Liver (tissue), 8 donors: ENCODE measurements at regions not wholly inside any gene's neighbourhood (a gene's known extent, or its start where the extent isn't known, plus 50 kb on each side); places are given as distances from the start of the nearest gene placed in this dataset.

Experiments used
- DNase-seq: peaks from one replicate; pipeline ENCODE4 v3.0.0-alpha.2; 2017; ENCODE audit warnings: low spot score
- H3K27ac ChIP-seq, 2 donors: one replicate each; pipeline ENCODE4 v1.7.0; 2013; ENCODE audit warnings: inconsistent platforms in 2 of 2, low read length in 2 of 2, control low read depth in 1 of 2, low read depth in 1 of 2, mild to moderate bottlenecking in 1 of 2
- H3K27me3 ChIP-seq, 4 donors: one replicate each; pipeline versions ENCODE4 v1.6.1 to v1.7.0; 2013; ENCODE audit warnings: low read length in 3 of 4, inconsistent platforms in 1 of 4, mild to moderate bottlenecking in 1 of 4, moderate library complexity in 1 of 4; ENCODE audit not compliant: control insufficient read depth in 4 of 4, insufficient read depth in 4 of 4
- H3K36me3 ChIP-seq, 4 donors: one replicate each; pipeline versions ENCODE4 v1.6.1 to v1.7.0; 2013; ENCODE audit warnings: low read length in 3 of 4, mild to moderate bottlenecking in 3 of 4, low read depth in 1 of 4, moderate library complexity in 1 of 4; ENCODE audit not compliant: control insufficient read depth in 4 of 4, insufficient read depth in 3 of 4
- H3K4me1 ChIP-seq, 4 donors: one replicate each; pipeline versions ENCODE4 v1.6.1 to v1.7.0; 2013; ENCODE audit warnings: low read length in 3 of 4, mild to moderate bottlenecking in 3 of 4, moderate library complexity in 1 of 4; ENCODE audit not compliant: control insufficient read depth in 4 of 4, insufficient read depth in 4 of 4
- H3K4me3 ChIP-seq, 3 donors: one replicate each; pipeline versions ENCODE4 v1.6.1 to v1.7.0; 2013; ENCODE audit warnings: low read length in 3 of 3, control low read depth in 1 of 3, low read depth in 1 of 3, mild to moderate bottlenecking in 1 of 3
- H3K9ac ChIP-seq, 2 donors: one replicate each; pipeline ENCODE4 v1.7.0; 2013; ENCODE audit warnings: low read length in 2 of 2, mild to moderate bottlenecking in 2 of 2, moderate library complexity in 2 of 2, control low read depth in 1 of 2, low read depth in 1 of 2
- H3K9me3 ChIP-seq, 4 donors: one replicate each; pipeline versions ENCODE4 v1.6.1 to v1.7.0; 2013; ENCODE audit warnings: low read length in 3 of 4; ENCODE audit not compliant: control insufficient read depth in 4 of 4
- ATF3 ChIP-seq: IDR thresholded peaks from 2 replicates; pipeline ENCODE4 v1.6.1; 2016; ENCODE audit warnings: antibody characterized with exemption
- EGR1 ChIP-seq, 2 donors: IDR thresholded peaks; 2 replicates each; pipeline ENCODE4 v1.6.1; 2016 to 2018; ENCODE audit warnings: antibody characterized with exemption in 2 of 2, low read depth in 2 of 2
- FOXA1 ChIP-seq: IDR thresholded peaks from 2 replicates; pipeline ENCODE4 v1.6.1; 2016; ENCODE audit warnings: antibody characterized with exemption
- FOXA2 ChIP-seq: IDR thresholded peaks from 2 replicates; pipeline ENCODE4 v1.6.1; 2016; ENCODE audit warnings: antibody characterized with exemption
- GABPA ChIP-seq, 2 donors: IDR thresholded peaks in 1 of 2; conservative IDR thresholded peaks in 1 of 2; 2 replicates each; pipeline ENCODE4 v1.6.1; 2016; ENCODE audit warnings: antibody characterized with exemption in 2 of 2, mild to moderate bottlenecking in 1 of 2, moderate library complexity in 1 of 2
- HNF4A ChIP-seq, 2 donors: conservative IDR thresholded peaks; 2 replicates each; pipeline ENCODE4 v1.6.1; 2016; ENCODE audit warnings: antibody characterized with exemption in 2 of 2, mild to moderate bottlenecking in 2 of 2
- HNF4G ChIP-seq: IDR thresholded peaks from 2 replicates; pipeline ENCODE4 v1.6.1; 2016; ENCODE audit warnings: antibody characterized with exemption
- JUND ChIP-seq, 2 donors: IDR thresholded peaks; 2 replicates each; pipeline ENCODE4 v1.6.1; 2016; ENCODE audit warnings: antibody characterized with exemption in 2 of 2
- NR2F2 ChIP-seq: IDR thresholded peaks from 2 replicates; pipeline ENCODE4 v1.6.1; 2016; ENCODE audit warnings: antibody characterized with exemption
- RAD21 ChIP-seq, 2 donors: IDR thresholded peaks; 2 replicates each; pipeline ENCODE4 v1.6.1; 2016; ENCODE audit warnings: antibody characterized with exemption in 2 of 2, mild to moderate bottlenecking in 2 of 2
- RXRA ChIP-seq, 2 donors: IDR thresholded peaks; 2 replicates each; pipeline ENCODE4 v1.6.1; 2017 to 2018; ENCODE audit warnings: antibody characterized with exemption in 2 of 2, mild to moderate bottlenecking in 1 of 2
- SP1 ChIP-seq: IDR thresholded peaks from 2 replicates; pipeline ENCODE4 v1.6.1; 2018; ENCODE audit warnings: antibody characterized with exemption, mild to moderate bottlenecking
- TAF1 ChIP-seq: conservative IDR thresholded peaks from 2 replicates; pipeline ENCODE4 v1.6.1; 2016; ENCODE audit warnings: antibody characterized with exemption, mild to moderate bottlenecking
- ZBTB33 ChIP-seq: IDR thresholded peaks from 2 replicates; pipeline ENCODE4 v1.6.1; 2016; ENCODE audit warnings: antibody characterized with exemption
- WGBS: extraction: QIAGEN DNeasy Blood & Tissue Kit; methylation state at CpG from one replicate; pipeline ENCODE4 v1.1.7; 2013; 5-methylcytosine and 5-hydroxymethylcytosine counted together
- TF ChIP-seq, protein P1 (sequence below): fragments of 150-350 bp; IDR thresholded peaks from 2 replicates; pipeline ENCODE4 v1.5.1; 2017; ENCODE audit warnings: improper control_type of control experiment, low read depth, low read length; ENCODE audit not compliant: missing input control
- TF ChIP-seq, protein P2 (sequence below): IDR thresholded peaks from 2 replicates; pipeline ENCODE4 v1.6.1; 2016; ENCODE audit warnings: antibody characterized with exemption
- TF ChIP-seq, protein P3 (sequence below): IDR thresholded peaks from 2 replicates; pipeline ENCODE4 v1.6.1; 2016; ENCODE audit warnings: antibody characterized with exemption, mild to moderate bottlenecking
- donor health status: healthy.
- donor health status: healthy.
- donor health status: healthy.
- donor health status: healthy.
- donor health status: healthy.

GRCh38 chr2:133888621-133889219 lies 320.5 kb upstream of the NCKAP5 start:
- Histone ChIP-seq H3K9ac (no peak overlapping the region), H3K4me3 (no peak overlapping the region), H3K27me3 (no peaks in the 10 kb centered on the region), H3K27ac (no peak overlapping the region), H3K9me3 (no peaks in the 10 kb centered on the region), H3K4me1 (no peaks in the 10 kb centered on the region), H3K36me3 (no peaks in the 10 kb centered on the region)
- DNase-seq, result no peak
- TF ChIP-seq EGR1 (IDR thresholded peaks at IDR 0.05; ENCODE audit: low read depth in 2 of 2) (no peak), HNF4G (no peak), ZBTB33 (no peak), JUND (IDR thresholded peaks at IDR 0.05) (no peak), HNF4A (conservative IDR thresholded peaks at IDR 0.05) (no peak), ATF3 (no peak), NR2F2 (no peak), RXRA (IDR thresholded peaks at IDR 0.05) (no peak), TAF1 (no peak), GABPA (IDR thresholded peaks at IDR 0.05 in 1 of 2, conservative IDR thresholded peaks at IDR 0.05 in 1 of 2) (no peak), RAD21 (IDR thresholded peaks at IDR 0.05) (no peak), FOXA1 (no peak), SP1 (no peak), FOXA2 (no peak)
- TF ChIP-seq, protein P1, sequence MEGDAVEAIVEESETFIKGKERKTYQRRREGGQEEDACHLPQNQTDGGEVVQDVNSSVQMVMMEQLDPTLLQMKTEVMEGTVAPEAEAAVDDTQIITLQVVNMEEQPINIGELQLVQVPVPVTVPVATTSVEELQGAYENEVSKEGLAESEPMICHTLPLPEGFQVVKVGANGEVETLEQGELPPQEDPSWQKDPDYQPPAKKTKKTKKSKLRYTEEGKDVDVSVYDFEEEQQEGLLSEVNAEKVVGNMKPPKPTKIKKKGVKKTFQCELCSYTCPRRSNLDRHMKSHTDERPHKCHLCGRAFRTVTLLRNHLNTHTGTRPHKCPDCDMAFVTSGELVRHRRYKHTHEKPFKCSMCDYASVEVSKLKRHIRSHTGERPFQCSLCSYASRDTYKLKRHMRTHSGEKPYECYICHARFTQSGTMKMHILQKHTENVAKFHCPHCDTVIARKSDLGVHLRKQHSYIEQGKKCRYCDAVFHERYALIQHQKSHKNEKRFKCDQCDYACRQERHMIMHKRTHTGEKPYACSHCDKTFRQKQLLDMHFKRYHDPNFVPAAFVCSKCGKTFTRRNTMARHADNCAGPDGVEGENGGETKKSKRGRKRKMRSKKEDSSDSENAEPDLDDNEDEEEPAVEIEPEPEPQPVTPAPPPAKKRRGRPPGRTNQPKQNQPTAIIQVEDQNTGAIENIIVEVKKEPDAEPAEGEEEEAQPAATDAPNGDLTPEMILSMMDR, result no peak
- TF ChIP-seq, protein P2, sequence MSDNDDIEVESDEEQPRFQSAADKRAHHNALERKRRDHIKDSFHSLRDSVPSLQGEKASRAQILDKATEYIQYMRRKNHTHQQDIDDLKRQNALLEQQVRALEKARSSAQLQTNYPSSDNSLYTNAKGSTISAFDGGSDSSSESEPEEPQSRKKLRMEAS, result no peak
- TF ChIP-seq, protein P3, sequence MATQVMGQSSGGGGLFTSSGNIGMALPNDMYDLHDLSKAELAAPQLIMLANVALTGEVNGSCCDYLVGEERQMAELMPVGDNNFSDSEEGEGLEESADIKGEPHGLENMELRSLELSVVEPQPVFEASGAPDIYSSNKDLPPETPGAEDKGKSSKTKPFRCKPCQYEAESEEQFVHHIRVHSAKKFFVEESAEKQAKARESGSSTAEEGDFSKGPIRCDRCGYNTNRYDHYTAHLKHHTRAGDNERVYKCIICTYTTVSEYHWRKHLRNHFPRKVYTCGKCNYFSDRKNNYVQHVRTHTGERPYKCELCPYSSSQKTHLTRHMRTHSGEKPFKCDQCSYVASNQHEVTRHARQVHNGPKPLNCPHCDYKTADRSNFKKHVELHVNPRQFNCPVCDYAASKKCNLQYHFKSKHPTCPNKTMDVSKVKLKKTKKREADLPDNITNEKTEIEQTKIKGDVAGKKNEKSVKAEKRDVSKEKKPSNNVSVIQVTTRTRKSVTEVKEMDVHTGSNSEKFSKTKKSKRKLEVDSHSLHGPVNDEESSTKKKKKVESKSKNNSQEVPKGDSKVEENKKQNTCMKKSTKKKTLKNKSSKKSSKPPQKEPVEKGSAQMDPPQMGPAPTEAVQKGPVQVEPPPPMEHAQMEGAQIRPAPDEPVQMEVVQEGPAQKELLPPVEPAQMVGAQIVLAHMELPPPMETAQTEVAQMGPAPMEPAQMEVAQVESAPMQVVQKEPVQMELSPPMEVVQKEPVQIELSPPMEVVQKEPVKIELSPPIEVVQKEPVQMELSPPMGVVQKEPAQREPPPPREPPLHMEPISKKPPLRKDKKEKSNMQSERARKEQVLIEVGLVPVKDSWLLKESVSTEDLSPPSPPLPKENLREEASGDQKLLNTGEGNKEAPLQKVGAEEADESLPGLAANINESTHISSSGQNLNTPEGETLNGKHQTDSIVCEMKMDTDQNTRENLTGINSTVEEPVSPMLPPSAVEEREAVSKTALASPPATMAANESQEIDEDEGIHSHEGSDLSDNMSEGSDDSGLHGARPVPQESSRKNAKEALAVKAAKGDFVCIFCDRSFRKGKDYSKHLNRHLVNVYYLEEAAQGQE, result no peak
- WGBS, result 83% methylated on average over 8 of the region's 8 CpGs
